ENCODE measurements at regions not wholly inside any gene's neighbourhood (a gene's known extent, or its start where the extent isn't known, plus 50 kb on each side); places are given as distances from the start of the nearest gene placed in this dataset.

GRCh38 chr6:3928111-3928510 lies 78.9 kb downstream of the FAM50B start:
- TF ChIP-seq CTCF (IDR thresholded peaks at IDR 0.05) (no peak), EP300 (IDR thresholded peaks at IDR 0.05; ENCODE audit: low read depth) (no peak), POLR2AphosphoS5 (IDR thresholded peaks at IDR 0.05) (no peak), POLR2A (IDR thresholded peaks at IDR 0.05) (no peak)

All from transverse colon (tissue), 4 donors.